ENCODE measurements at regions not wholly inside any gene's neighbourhood (a gene's known extent, or its start where the extent isn't known, plus 50 kb on each side); places are given as distances from the start of the nearest gene placed in this dataset.

DNA sequence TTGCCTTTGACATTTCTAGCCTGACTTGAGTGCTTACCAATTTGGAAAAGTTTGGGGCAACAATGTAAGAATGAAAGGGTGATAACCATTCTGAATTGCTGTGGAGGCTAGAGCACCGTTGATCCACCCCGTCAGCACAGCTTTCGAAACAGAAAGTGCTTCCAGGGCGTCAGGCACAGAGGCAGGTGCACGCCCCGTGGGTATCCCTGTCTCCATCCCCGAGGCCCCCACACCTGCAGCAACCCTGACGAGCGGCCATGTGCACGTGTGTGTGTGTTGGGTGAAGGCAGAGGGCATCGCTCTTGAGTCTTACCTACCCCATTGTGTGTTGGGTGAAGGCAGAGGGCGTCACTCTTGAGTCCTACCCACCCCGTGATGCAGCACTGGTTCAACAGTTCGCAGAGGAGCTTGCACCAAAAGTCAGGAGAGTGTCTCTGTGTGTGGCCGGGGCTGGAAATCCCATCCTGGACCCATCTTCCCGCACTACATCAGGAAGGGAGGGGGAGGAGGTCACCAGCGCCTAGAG is 404.5 kb downstream of the BRD1 start:
- TF ChIP-seq GATA2 (IDR thresholded peaks at IDR 0.05; ENCODE audit: low read depth, low read length) = no peak
- TF ChIP-seq GATA3 (IDR thresholded peaks at IDR 0.05; ENCODE audit: low read depth, low read length) = no peak
